Progenitor cell of endocrine pancreas (in vitro differentiated cells): ENCODE measurements at regions not wholly inside any gene's neighbourhood (a gene's known extent, or its start where the extent isn't known, plus 50 kb on each side); places are given as distances from the start of the nearest gene placed in this dataset.
A peak's percentile ranks its signal among the peaks of the same experiment; 100 is the strongest.

Source experiments
- DNase-seq: peaks from one replicate; pipeline ENCODE4 v3.0.0; 2021; ENCODE audit warnings: low spot score; ENCODE audit not compliant: unreplicated experiment
- H3K27ac Mint-ChIP-seq: 2 replicates; pipeline ENCODE4 v1.8.0; 2021; ENCODE audit warnings: mild to moderate bottlenecking, moderate library complexity, mixed read lengths
- H3K27me3 Mint-ChIP-seq: 2 replicates; pipeline ENCODE4 v1.8.0; 2021; ENCODE audit warnings: mixed read lengths
- H3K36me3 Mint-ChIP-seq: 2 replicates; pipeline ENCODE4 v1.8.0; 2022; ENCODE audit warnings: mixed read lengths; ENCODE audit not compliant: insufficient read depth
- H3K4me1 Mint-ChIP-seq: 2 replicates; pipeline ENCODE4 v1.8.0; 2021; ENCODE audit warnings: low read depth, mixed read lengths
- H3K4me3 Mint-ChIP-seq: 2 replicates; pipeline ENCODE4 v1.8.0; 2021; ENCODE audit warnings: low read depth, mild to moderate bottlenecking, moderate library complexity, mixed read lengths
- H3K9me3 Mint-ChIP-seq: 2 replicates; pipeline ENCODE4 v1.8.0; 2021; ENCODE audit warnings: low read depth, mixed read lengths
- TF ChIP-seq, protein P1 (sequence below): fragments of 200-600 bp; sonication (generic); IDR thresholded peaks from one replicate; pipeline ENCODE4 v1.5.0; 2021; ENCODE audit warnings: antibody characterized with exemption, mild to moderate bottlenecking; ENCODE audit not compliant: unreplicated experiment

- no peak for DNase-seq
- TF ChIP-seq, protein P1, sequence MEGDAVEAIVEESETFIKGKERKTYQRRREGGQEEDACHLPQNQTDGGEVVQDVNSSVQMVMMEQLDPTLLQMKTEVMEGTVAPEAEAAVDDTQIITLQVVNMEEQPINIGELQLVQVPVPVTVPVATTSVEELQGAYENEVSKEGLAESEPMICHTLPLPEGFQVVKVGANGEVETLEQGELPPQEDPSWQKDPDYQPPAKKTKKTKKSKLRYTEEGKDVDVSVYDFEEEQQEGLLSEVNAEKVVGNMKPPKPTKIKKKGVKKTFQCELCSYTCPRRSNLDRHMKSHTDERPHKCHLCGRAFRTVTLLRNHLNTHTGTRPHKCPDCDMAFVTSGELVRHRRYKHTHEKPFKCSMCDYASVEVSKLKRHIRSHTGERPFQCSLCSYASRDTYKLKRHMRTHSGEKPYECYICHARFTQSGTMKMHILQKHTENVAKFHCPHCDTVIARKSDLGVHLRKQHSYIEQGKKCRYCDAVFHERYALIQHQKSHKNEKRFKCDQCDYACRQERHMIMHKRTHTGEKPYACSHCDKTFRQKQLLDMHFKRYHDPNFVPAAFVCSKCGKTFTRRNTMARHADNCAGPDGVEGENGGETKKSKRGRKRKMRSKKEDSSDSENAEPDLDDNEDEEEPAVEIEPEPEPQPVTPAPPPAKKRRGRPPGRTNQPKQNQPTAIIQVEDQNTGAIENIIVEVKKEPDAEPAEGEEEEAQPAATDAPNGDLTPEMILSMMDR, result no peak
- no peaks in the 10 kb centered on the region for H3K9me3 Mint-ChIP-seq
- peaks cover 46% of the 10 kb centered on the region for H3K4me1 Mint-ChIP-seq
- H3K27ac Mint-ChIP-seq, result peak overlapping the region; percentile 0
- H3K27me3 Mint-ChIP-seq, result no peaks in the 10 kb centered on the region
- H3K36me3 Mint-ChIP-seq, result no peaks in the 10 kb centered on the region
- no peak overlapping the region for H3K4me3 Mint-ChIP-seq
Observed at GRCh38 chr2:42961385-42961811, 169.0 kb upstream of the HAAO start.

DNA sequence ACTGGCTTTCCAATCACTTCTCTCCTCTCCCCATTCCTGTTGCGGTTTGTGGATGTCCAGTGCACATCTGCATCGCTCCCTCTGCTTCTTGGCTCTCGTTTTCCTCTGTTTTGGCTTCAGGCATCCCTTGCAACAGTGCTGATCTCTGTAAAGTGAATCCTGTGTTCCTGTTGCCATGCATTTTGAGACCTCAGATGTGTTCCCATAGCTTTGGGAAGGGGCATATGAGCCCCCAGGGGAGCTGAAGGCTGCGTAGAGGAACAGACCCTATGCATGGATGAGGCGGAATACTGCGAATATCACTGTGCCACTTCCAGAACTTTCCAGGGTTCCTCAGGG, 168.4 kb upstream of the HAAO start:
- Mint-ChIP-seq H3K27ac (no peak overlapping the region), H3K4me3 (no peak overlapping the region), H3K9me3 (no peaks in the 10 kb centered on the region), H3K36me3 (no peaks in the 10 kb centered on the region), H3K4me1 (peaks cover 48% of the 10 kb centered on the region), H3K27me3 (no peaks in the 10 kb centered on the region)
- TF ChIP-seq, protein P1, result no peak
- DNase-seq, result no peak

GRCh38 chr2:42960002-42960841, 167.8 kb upstream of the HAAO start:
- peaks cover 45% of the 10 kb centered on the region for H3K4me1 Mint-ChIP-seq
- peak overlapping the region; percentile 46 for H3K27ac Mint-ChIP-seq
- no peaks in the 10 kb centered on the region for H3K27me3 Mint-ChIP-seq
- H3K4me3 Mint-ChIP-seq, result no peak overlapping the region
- no peak for DNase-seq
- TF ChIP-seq, protein P1, result no peak
- no peaks in the 10 kb centered on the region for H3K9me3 Mint-ChIP-seq
- H3K36me3 Mint-ChIP-seq, result no peaks in the 10 kb centered on the region

- peaks cover 50% of the 10 kb centered on the region for H3K4me1 Mint-ChIP-seq
- H3K27me3 Mint-ChIP-seq, result no peaks in the 10 kb centered on the region
- H3K9me3 Mint-ChIP-seq, result no peaks in the 10 kb centered on the region
- no peaks in the 10 kb centered on the region for H3K36me3 Mint-ChIP-seq
- TF ChIP-seq, protein P1, result no peak
- peak overlapping the region; percentile 91 for H3K27ac Mint-ChIP-seq
- DNase-seq, result no peak
- H3K4me3 Mint-ChIP-seq, result peak overlapping the region; percentile 20
Observed at GRCh38 chr2:42959234-42960001, 167.0 kb upstream of the HAAO start.

- peak overlapping the region; percentile 91 for H3K27ac Mint-ChIP-seq
- TF ChIP-seq, protein P1, result no peak
- H3K9me3 Mint-ChIP-seq, result no peaks in the 10 kb centered on the region
- no peaks in the 10 kb centered on the region for H3K36me3 Mint-ChIP-seq
- H3K4me1 Mint-ChIP-seq, result peaks cover 54% of the 10 kb centered on the region
- H3K4me3 Mint-ChIP-seq, result no peak overlapping the region
- no peaks in the 10 kb centered on the region for H3K27me3 Mint-ChIP-seq
- DNase-seq, result no peak
Observed at GRCh38 chr2:42958741-42959233, 166.4 kb upstream of the HAAO start.
